ENCODE measurements at regions not wholly inside any gene's neighbourhood (a gene's known extent, or its start where the extent isn't known, plus 50 kb on each side); places are given as distances from the start of the nearest gene placed in this dataset.

DNA sequence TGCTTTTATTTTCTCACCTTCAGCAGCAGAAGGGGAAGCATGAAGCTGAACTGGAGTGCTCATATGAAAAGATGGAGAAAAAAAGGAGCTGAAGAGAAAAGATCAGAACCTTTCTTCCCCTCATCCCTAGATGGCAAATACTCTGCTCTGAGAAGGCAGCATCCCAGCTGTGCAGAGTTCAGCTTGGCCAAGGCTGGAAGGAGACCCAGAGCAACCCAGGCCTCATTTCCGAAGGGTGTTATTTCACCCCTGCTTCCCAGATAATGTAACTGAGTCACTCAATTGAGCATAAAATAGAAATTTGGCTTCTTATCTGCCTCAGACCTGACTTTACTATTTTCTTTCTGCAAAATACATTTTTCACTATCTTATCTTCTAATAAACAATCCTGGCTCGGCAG lies 489.9 kb upstream of the BRINP1 start:
- TF ChIP-seq, protein P1, sequence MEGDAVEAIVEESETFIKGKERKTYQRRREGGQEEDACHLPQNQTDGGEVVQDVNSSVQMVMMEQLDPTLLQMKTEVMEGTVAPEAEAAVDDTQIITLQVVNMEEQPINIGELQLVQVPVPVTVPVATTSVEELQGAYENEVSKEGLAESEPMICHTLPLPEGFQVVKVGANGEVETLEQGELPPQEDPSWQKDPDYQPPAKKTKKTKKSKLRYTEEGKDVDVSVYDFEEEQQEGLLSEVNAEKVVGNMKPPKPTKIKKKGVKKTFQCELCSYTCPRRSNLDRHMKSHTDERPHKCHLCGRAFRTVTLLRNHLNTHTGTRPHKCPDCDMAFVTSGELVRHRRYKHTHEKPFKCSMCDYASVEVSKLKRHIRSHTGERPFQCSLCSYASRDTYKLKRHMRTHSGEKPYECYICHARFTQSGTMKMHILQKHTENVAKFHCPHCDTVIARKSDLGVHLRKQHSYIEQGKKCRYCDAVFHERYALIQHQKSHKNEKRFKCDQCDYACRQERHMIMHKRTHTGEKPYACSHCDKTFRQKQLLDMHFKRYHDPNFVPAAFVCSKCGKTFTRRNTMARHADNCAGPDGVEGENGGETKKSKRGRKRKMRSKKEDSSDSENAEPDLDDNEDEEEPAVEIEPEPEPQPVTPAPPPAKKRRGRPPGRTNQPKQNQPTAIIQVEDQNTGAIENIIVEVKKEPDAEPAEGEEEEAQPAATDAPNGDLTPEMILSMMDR (IDR thresholded peaks at IDR 0.05): no peak
- TF ChIP-seq POLR2A (IDR thresholded peaks at IDR 0.05): no peak

Measured in lower leg skin (tissue), 3 donors.